Neural crest cell (in vitro differentiated cells): ENCODE measurements at regions not wholly inside any gene's neighbourhood (a gene's known extent, or its start where the extent isn't known, plus 50 kb on each side); places are given as distances from the start of the nearest gene placed in this dataset.

Experiments used
- DNase-seq: peaks from one replicate; pipeline ENCODE4 v3.0.0; 2021; ENCODE audit warnings: low read depth, mixed read lengths, low spot score
- H3K27ac Mint-ChIP-seq: one replicate; pipeline ENCODE4 v1.8.0; 2021; ENCODE audit warnings: mild to moderate bottlenecking, mixed read lengths; ENCODE audit not compliant: unreplicated experiment
- H3K27me3 Mint-ChIP-seq: 2 replicates; pipeline ENCODE4 v1.8.0; 2021; ENCODE audit warnings: low read depth, mild to moderate bottlenecking, mixed read lengths
- H3K36me3 Mint-ChIP-seq: 2 replicates; pipeline ENCODE4 v1.8.0; 2021; ENCODE audit warnings: low read depth, mild to moderate bottlenecking, mixed read lengths
- H3K4me1 Mint-ChIP-seq: 2 replicates; pipeline ENCODE4 v1.8.0; 2021; ENCODE audit warnings: mixed read lengths
- H3K4me3 Mint-ChIP-seq: one replicate; pipeline ENCODE4 v1.8.0; 2021; ENCODE audit warnings: mild to moderate bottlenecking, mixed read lengths
- H3K9me3 Mint-ChIP-seq: 2 replicates; pipeline ENCODE4 v1.8.0; 2021; ENCODE audit warnings: mixed read lengths
- TF ChIP-seq, protein P1 (sequence below): fragments of 200-600 bp; sonication (generic); conservative IDR thresholded peaks from 2 replicates; pipeline ENCODE4 v1.5.0; 2021; ENCODE audit warnings: antibody characterized with exemption, mild to moderate bottlenecking

DNA sequence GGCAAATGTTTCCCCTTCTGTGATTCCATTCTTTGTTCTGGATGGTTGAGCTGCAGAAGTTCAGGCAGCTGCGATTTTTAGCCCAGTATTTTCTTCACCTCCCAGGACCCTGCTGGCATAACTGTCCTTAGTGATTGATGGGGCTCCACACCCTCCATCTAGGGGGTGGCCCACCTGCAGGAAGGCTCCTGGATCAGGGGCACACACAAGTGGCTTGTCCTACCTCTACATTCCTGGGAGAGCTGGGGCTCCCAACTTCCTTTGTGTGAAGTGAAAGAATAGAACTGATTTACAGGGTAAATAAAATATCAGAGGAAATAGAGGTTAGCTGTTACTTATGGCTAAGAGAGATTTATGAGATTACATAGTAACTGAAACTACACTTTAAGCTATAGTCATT lies 129.5 kb upstream of the MAP3K7 start:
- TF ChIP-seq, protein P1, sequence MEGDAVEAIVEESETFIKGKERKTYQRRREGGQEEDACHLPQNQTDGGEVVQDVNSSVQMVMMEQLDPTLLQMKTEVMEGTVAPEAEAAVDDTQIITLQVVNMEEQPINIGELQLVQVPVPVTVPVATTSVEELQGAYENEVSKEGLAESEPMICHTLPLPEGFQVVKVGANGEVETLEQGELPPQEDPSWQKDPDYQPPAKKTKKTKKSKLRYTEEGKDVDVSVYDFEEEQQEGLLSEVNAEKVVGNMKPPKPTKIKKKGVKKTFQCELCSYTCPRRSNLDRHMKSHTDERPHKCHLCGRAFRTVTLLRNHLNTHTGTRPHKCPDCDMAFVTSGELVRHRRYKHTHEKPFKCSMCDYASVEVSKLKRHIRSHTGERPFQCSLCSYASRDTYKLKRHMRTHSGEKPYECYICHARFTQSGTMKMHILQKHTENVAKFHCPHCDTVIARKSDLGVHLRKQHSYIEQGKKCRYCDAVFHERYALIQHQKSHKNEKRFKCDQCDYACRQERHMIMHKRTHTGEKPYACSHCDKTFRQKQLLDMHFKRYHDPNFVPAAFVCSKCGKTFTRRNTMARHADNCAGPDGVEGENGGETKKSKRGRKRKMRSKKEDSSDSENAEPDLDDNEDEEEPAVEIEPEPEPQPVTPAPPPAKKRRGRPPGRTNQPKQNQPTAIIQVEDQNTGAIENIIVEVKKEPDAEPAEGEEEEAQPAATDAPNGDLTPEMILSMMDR: no peak
- H3K27me3 Mint-ChIP-seq: peaks cover 3% of the 10 kb centered on the region

DNA sequence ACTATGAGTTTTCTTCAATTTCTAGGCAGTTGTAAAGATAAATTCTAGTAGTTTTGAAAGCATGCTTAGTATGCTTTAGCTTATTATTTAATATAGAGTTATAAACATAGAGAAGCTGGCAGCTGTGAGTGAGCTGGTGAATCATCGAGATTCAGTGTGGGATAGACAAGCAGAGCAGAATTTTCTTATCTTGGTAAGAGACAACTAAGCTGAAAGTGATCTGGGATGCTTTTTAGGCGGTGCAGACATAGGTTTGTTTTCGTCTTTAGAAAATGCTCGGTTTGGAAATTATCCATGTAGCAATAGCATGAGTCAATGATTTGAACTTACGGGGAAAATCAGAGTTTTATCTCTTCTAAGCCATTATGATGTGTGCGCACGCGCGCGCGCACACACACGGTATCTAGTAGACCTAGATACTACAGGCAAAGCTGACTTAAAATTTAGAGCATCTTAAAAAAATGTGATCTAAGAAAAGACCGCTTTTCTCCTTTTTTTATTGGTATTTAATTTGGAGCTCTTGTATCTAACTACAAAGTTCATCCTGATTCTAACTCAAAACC lies 128.3 kb upstream of the MAP3K7 start:
- H3K36me3 Mint-ChIP-seq: no peaks in the 10 kb centered on the region
- H3K27me3 Mint-ChIP-seq: peaks cover 3% of the 10 kb centered on the region
- H3K9me3 Mint-ChIP-seq: no peaks in the 10 kb centered on the region
- no peaks in the 10 kb centered on the region for H3K4me1 Mint-ChIP-seq
- no peak overlapping the region for H3K27ac Mint-ChIP-seq
- no peak overlapping the region for H3K4me3 Mint-ChIP-seq
- TF ChIP-seq, protein P1: no peak
- DNase-seq: no peak

More for the DNA sequence above, 129.5 kb upstream of the MAP3K7 start:
- Mint-ChIP-seq H3K9me3 (no peaks in the 10 kb centered on the region), H3K4me1 (no peaks in the 10 kb centered on the region), H3K36me3 (no peaks in the 10 kb centered on the region), H3K4me3 (no peak overlapping the region), H3K27ac (no peak overlapping the region)
- no peak for DNase-seq

DNA sequence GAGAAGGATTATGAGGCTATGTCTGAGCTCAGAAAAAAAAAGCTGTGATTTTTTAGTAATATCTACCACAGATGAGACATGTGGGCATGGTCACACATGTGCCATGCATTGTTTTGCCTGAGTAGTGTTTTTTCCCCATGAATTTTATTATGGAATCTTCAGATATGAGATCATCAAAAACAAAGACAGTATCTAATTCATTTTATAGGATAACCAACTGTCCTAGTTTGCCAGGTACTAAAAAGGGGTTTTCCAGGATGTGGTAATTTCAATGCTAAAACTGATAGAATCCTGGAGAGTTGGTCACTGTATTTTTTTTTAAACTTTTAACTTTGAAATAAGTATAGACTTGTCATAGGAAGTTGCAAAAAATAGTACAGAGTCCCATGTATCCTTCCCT lies 127.4 kb upstream of the MAP3K7 start:
- no peak overlapping the region for H3K27ac Mint-ChIP-seq
- DNase-seq: no peak
- TF ChIP-seq, protein P1: no peak
- no peaks in the 10 kb centered on the region for H3K9me3 Mint-ChIP-seq
- no peaks in the 10 kb centered on the region for H3K36me3 Mint-ChIP-seq
- H3K4me3 Mint-ChIP-seq: no peak overlapping the region
- peaks cover 6% of the 10 kb centered on the region for H3K4me1 Mint-ChIP-seq
- H3K27me3 Mint-ChIP-seq: peaks cover 3% of the 10 kb centered on the region

DNA sequence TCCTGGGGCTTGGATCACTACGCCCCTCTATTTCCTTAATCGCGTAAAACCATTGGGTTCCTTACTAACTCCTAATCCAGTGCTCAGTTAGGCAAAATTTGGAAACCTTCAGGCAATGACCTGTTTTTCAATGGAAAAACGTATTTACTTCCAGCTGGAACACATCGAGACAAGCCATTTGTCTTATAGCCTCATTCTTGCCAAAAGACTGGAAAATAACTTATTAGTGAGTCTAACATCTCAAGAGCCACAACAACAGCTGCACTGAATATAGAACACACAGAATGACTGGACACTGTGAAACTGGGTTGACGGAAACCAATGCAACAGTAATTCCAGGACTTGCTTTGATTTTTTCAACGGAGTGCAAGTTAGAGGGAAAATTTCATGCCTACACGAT lies 125.2 kb upstream of the MAP3K7 start:
- H3K9me3 Mint-ChIP-seq: no peaks in the 10 kb centered on the region
- TF ChIP-seq, protein P1: no peak
- H3K4me1 Mint-ChIP-seq: peaks cover 22% of the 10 kb centered on the region
- no peak overlapping the region for H3K27ac Mint-ChIP-seq
- H3K36me3 Mint-ChIP-seq: no peaks in the 10 kb centered on the region
- H3K4me3 Mint-ChIP-seq: no peak overlapping the region
- peaks cover 3% of the 10 kb centered on the region for H3K27me3 Mint-ChIP-seq
- no peak for DNase-seq

DNA sequence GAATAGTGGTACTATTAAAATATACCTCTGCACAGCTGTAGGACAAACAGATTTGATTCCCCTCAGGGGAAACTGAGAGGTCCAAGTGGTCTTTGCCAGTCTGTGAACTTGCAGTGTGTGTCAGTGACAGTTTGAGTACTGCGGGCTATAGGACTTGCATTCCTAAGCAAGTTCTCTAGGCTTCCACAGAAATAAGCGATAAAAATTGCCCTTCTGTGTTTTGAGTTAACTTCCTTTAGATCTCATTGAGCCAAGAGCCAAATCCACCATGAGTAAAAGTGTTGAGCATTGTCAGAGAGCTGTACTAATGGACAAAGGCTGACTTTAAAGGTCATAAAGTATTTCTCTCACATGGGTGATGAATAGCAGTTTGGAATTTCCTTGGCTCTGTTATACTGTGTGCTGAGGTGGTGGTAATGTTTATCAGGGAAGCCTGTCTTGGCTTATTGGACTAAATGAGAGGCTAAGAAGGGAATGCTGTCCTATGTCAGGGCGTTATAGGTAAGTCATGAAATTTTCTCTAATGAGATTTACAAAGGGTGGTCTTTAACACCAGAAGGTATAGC lies 122.6 kb upstream of the MAP3K7 start:
- Mint-ChIP-seq H3K36me3 (no peaks in the 10 kb centered on the region), H3K4me3 (no peak overlapping the region), H3K27ac (no peak overlapping the region), H3K9me3 (no peaks in the 10 kb centered on the region), H3K4me1 (peaks cover 22% of the 10 kb centered on the region), H3K27me3 (no peaks in the 10 kb centered on the region)
- TF ChIP-seq, protein P1: no peak
- DNase-seq: no peak
